HG02610 (cell line): ENCODE measurements at regions not wholly inside any gene's neighbourhood (a gene's known extent, or its start where the extent isn't known, plus 50 kb on each side); places are given as distances from the start of the nearest gene placed in this dataset.
"Not testable (repeated sequence)": the region's sequence is repeated elsewhere in the genome, so short reads cannot be mapped to it uniquely, and the experiment has no call there.

Experiments used
- ATAC-seq: cut with Tn5 transposase; IDR thresholded peaks from one replicate; pipeline ENCODE4 v1.9.1; 2021; ENCODE audit warnings: mild to moderate bottlenecking, moderate library complexity; ENCODE audit not compliant: unreplicated experiment

DNA sequence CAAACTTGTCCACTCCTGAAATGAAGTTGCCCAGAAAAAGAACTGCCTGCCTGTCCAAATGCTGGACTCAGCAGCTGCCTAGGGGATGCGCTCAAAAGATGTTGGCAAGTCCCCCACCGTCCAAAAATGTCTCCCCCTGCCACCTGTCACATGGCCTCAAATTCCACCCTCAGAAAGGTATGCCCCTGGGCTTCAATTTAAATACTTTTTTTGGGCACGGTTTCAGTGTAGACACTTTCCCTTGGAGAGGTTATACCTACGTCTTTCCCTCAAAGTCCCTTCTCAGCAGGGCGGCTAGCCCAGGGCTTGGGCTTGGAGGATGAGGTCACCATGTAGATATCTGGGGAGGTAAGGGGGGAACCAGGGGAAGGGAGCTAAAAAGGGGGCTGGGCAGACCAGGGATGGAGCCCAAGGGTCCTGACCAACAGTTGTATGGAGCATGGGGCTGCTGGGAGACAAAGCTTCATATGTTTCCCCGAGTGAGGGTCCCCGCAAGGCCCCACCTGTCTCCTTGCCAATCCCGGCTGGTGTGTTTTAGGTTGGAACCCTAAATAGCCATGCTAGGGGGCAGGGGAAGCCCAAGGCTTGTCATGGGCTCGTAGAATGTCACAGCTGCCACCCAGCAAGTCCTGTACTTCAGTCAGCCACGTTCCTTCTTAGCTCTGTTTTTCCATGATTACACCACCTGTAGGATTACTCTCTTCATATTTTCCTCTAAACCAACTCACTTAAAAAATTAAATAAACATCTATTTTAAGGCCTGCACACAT is 131.2 kb upstream of the TBX3 start:
- ATAC-seq = no peak

DNA sequence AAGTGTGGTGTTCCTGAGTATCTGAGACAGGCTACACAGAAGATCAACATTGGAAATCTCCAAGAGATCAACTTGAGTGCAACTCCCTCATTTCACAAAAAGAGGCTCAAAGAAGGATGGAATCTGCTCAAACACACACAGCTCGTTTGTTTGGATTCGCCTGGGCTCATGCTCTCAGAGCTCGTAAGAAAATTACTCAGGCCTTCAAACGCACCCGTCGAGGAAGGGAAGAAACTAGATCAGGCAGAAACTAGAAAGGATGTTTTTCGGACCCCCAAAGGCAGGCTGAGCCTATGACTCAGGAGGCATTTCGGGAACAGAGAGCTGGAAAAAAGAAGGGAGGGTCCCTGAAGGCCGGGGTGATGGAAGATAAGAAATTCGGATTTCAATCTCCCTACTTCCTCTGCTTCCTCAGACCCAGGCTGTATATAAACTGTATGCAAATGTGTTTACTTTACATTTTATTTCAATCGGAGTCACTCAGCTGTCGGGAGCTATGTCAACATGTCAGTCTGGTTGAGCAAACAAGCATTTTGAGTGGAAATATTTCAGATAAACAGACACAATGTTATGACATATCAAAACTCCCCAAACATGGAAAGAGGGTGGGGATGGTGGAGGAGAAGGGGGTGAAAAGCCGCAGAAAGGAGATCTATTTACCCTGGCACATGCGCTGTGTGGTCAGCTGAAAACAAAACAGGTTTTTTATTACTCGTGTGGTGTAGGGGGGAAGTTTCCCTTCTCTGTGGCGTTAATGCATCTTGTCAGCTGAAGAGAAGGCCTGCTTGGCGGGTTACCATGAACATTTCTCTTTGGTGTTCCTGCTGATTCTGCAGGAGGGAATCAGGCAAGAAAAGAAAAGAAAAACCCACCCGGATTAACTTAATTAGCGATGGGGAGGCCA is 129.1 kb upstream of the TBX3 start:
- no peak for ATAC-seq

DNA sequence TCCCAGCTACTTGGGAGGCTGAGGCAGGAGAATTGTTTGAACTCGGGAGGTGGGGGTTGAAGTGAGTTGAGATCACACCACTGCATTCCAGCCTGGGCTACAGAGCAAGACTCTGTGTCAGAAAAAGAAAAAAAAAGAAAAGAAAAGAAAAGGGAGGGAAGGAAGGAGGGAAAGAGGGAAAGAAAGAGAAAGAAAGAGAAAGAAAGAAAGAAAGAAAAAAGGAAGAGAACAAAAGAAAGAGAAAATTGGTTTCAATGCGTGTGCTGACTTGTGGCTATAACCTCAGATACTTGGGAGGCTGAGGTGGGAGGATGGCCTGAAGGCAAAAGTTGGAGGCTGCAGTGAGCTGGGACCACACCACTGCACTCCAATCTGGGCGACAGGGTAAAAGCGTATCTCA is 128.4 kb upstream of the TBX3 start:
- no peak for ATAC-seq

DNA sequence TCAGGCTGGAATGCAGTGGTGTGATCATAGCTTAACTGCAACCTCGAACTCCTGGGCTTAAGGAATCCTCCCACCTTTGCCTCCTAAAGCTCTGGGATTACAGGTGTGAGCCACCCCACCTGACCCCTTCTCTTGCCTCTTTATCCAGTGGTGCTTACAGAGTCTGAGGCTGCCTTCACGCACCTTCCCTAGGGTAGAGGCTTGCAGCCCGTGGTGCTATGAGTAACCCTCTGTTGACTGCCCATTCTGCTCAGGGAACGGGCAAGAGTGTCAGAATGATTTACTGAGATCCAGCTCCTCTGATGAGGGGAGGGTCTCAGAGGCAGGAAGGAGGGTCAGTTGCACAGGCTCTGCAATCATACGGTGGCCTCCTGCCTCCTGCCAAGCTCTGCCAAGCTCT is 125.1 kb upstream of the TBX3 start:
- no peak for ATAC-seq

DNA sequence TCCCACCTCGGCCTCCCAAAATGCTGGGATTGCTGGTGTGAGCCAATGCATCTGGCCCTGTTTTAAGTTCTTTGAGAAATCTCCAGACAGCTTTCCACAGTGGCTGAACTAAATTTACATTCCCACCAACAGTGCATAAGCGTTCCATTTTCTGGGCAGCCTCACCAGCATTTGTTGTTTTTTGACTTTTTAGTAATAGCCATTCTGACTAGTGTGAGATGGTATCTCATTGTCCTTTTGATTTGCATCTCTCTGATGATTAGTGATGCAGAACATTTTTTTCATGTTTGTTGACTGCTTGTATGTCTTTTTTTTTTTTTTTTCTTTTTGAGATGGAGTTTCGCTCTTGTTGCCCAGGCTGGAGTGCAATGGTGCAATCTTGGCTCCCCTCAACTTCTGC is 117.4 kb upstream of the TBX3 start:
- ATAC-seq = not testable (repeated sequence)

DNA sequence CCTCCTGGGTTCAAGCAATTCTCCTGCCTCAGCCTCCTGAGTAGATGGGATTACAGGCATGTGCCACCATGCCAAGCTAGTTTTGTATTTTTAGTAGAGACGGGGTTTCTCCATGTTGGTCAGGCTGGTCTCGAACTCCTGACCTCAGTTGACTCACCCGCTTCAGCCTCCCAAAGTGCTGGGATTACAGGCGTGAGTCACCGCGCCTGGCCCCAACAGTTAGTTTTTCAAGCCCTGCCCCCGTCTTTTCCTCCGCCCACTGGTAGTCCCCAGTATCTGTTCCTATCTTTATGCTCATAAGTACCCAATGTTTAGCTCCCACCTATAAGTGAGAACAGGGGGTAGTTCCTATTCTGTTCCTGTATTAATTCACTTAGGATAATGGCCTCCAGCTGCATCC is 116.6 kb upstream of the TBX3 start:
- ATAC-seq = not testable (repeated sequence)

DNA sequence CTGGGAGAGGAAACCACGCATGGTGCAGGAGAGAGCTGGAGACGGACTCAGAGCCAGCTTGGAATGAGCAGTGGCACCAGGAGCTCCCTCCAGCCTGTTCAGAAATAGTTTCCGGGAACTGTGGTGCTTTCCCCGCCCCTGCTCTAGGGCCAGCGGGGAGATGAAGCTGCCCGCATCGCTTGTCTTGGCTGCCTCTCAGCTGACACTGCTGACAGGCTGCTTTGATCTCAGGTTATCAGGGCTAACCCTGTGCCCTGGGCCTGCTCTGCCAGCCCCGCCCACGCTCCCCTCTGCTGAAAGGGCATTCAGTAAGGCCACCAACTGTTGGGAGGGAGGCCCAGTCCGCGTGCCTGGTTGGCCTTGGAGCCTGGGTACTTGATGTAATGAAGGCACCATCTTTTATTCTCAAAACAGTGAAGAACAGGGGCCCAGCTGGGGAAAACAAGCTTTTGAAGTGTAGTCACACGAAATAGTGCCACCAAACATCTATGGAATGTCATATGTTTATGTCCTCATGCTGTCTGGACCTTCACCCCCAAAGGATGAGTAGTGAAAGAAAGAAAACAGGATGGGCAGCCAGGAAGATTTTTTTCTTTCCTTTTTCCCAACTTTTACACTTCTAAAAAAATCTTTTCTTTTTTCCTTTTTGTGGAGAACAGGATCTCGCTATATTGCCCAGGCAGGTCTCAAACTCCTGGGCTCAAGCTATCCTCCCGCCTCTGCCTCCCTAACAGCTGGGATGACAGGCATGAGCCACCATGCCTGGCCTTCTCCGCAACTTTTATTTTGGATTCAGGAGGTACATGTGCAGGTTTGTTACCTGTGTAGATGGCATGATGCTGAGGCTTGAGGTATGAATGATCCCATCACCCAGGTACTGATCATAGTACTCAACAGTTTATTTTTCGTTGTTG is 115.9 kb upstream of the TBX3 start:
- ATAC-seq = no peak

DNA sequence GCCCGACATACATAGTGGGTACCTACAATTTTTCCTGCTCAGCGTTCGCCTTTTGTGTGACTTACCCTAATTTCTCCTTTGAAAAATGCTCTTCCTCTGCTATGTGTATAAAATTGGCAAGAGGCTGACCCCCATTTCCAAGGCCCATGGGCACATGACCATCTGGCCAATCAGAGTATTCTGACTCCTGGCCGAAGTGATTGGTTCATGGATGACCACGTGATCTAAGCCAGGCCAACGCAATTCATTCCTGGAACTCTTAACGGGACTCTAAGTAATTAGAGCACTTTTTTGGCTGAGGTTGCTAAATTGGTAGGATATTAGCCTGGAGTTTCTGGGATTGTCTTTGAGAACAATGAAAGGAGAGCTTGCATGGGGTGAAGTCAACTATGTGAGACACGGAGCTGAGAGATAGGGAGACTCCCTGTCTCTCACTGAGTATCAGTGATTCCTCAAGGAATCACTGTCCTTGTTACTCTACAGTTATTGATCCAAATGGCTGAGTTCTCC is 110.1 kb upstream of the TBX3 start:
- ATAC-seq = no peak

DNA sequence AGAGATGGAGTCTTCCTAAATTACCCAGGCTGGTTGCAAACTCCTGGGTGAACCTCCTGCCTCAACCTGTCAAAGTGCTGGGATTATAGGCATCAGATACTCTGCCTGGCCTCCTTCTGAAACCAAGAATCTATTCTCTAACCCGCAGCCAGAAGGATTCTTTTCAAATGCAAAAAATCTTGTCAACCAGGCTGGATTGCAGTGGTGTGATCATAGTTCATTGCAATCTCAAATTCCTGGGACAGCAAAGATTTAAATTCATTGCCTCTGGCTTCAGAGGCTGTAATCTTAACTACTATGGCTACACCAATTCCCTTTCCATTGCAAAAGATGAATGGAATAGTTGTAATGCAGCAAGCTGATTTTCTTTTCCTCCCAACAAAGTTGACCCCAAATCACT is 106.3 kb upstream of the TBX3 start:
- no peak for ATAC-seq

DNA sequence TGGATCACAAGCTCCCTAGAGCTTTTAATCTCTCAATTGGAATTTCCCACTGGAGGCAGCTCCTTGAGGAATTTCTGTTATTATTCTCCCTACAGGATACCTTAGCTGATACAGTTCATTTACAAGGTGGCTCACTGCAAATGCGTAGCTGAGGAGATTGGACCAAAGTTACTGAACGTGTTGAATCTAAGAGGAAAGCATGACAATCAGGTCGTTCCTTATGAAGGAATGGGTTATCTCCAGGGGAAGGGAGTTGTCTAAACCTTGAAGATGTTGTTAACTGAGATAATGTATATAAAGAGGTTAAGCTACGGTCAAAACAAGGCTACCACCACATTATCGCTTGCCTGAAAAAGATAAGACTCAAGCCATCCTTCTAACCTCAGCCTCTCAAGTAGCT is 105.8 kb upstream of the TBX3 start:
- no peak for ATAC-seq

DNA sequence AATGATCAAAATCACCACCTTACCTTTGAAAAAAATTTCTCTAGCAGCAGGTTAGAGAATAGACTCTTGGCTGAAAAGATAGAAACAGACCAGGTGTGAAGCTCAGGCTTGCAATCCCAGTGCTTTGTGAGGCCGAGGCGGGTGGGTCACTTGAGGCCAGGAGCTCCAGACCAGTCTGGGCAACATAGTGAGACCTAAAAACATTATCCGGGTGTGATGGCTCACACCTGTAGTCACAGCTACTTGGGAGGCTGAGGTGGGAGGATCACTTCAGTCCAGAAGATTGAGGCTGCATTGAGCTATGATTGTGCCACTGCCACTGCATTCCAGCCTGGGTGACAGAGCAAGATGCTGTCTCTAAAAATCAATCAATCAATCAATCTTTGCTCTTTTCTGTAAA is 105.3 kb upstream of the TBX3 start:
- ATAC-seq = no peak

DNA sequence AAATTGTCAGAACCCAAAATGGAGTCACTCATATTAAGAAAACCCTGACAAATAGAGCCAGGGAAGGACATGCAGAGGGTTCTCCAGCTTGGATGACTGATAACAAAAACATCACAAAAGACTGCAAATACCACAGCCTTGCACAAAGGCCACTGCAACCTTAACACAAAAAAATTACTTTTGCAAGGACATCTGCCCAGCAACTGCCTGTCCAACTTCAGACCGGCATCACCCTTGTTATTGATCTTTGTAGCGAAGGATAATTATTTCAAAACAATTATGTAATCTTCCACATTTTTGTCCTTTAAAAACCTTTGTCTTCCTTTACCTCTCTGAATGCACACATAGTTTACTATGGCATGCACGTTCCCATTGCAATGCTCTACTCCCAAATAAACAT is 100.6 kb upstream of the TBX3 start:
- no peak for ATAC-seq

DNA sequence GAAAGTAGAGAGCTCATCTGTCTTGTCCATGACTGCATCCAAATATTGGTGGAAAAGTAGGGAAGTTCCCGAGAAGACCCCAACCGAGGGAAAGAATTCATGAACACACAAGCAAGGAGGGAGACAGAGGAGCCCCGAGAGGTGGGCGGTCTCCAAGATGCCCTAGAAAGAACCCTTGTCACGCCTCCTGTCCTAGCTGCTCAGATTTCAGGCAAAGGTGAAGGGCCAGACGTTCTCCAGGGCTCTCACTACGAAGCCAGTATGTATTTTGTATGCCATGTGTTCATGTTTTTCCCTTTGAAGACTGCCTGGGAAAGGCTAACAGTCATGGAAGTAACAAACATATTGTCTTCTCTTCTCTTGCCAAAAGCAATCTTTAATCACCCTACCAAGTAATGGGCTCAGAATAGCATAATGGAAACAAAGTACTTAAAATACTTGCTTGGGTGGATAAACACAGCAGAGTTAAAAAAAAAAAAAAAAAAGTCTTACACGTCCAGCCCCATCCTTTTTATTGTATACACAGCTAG is 99.2 kb upstream of the TBX3 start:
- ATAC-seq = no peak

DNA sequence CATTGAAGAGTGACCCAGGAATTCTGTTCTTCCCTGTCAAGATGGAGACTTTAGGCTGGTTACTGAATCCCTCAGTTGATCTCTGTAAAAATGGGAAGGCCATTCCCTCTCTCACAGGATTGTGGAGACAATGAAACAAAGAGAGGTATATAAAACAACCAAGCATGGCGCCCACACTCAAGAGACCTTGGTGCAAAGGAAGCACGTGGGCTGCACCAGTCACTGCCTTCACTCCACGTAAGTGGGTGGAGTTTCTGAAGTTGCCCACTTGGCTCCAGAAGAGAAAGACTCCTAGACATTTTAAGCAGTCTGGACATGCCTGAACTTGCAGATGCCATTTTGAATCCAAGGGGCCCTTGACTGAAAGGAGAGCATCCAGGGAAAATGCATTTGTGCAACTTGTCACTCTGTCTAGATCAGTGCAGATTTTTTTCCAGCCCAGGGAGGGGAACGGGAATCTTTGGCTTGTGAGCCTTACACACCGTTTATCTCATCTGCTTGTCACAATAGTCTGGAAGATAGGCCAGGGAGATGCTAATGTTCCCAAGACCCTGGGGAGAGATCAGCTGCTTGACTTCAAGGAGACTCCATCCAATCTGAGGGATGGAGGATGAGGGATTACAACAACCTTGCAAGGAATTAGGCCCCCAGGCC is 96.9 kb upstream of the TBX3 start:
- no peak for ATAC-seq

DNA sequence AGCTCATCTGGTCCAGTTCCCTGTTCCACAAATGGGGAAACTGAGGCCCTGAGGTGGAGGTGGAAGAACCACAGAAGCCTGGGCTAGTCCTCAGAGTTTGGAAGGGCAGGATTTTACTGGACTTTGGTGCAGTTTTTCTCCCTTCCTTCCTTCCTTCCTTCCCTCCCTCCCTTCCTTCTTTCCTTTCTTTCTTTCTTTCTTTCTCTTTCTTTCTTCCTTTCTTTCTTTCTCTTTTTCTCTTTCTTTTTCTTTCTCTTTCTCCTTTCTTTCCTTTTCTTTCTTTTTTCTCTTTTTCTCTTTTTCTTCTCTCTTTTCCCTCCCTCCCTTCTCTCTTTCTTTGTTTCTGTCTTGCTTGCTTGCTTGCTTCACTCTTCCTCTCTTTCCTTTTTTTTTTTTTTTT is 95.7 kb upstream of the TBX3 start:
- no peak for ATAC-seq

DNA sequence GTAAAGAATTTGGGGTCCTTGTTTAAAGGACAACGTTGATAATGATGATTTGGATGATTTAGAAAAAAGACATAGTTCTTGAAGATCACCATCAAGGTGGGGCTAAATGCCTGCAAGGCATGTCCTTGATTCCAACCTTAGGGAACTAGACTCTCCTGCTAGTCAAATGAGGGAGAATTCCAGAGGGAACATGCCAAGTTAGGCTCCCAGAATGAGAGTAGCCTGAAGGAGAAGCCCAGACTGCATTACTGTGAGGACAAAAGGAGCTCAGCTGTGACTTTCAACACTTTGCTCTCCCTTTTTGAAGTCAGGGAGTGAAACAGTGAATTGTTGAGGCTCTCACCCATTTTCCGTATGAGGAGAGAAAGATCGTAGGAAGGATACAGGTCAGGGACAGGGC is 95.2 kb upstream of the TBX3 start:
- ATAC-seq = no peak

DNA sequence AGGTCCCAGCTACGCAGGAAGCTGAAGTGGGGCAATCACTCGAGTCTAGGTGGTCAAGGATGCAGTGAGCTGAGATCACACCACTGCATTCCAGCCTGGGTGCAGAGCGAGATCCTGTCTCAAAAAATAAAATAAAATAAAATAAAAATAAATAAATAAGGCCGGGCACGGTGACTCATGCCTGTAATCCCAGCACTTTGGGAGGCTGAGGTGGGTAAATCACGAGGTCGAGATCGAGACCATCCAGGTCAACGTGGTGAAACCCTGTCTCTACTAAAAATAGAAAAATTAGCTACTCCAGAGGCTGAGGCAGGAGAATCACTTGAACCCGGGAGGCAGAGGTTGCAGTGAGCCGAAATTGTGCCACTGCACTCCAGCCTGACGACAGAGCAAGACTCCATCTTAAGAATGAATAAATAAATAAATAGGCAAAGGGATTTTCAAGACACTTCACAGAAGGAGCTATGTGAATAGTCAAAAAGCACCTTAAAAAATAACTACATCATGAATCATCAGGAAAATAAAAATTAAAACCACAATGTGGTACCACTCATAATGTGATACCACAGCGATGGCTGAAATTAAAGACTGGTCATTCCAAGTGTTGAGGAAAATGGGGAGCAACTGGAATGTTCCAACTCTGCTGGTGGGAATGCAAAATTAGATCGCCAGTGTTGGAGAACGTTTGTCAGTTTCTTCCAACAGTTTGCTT is 92.9 kb upstream of the TBX3 start:
- ATAC-seq = no peak

DNA sequence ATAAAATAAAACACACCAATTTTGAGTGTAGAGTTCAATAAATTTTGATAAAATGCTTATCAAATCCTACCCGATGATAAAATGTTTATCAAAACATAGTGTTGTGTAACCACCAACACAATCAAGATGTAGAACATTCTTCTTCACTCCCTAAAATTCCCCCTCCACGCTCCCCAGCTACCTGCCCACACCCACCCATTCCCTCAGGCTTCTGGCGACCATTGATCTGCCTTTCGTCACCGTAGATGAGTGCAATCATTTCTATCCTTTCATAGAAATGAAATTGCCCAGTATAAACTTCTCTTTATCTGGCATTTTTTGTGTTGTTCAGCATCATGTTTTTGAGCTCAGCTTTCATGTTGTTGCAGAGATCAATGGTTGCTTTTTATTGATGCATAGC is 90.7 kb upstream of the TBX3 start:
- no peak for ATAC-seq

DNA sequence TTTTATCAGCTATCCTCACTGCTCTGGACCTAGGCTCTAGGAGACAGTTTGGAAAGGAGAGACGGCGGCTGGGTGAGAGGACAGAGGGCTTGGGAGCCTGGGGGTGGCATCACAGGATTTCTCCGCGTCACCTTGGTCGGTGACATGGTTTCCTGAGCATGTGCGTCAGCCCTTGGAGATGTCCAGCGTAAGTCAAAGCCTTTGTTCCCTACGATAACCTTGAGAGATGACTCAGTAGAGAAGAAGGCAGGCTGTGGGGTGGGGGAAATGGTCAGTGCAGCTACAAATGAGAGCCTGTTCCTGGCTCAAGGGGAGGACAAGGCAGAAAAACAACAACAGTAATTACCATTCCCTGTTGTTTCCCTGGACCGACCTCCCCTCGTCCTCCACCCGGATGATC is 90.2 kb upstream of the TBX3 start:
- ATAC-seq = no peak

DNA sequence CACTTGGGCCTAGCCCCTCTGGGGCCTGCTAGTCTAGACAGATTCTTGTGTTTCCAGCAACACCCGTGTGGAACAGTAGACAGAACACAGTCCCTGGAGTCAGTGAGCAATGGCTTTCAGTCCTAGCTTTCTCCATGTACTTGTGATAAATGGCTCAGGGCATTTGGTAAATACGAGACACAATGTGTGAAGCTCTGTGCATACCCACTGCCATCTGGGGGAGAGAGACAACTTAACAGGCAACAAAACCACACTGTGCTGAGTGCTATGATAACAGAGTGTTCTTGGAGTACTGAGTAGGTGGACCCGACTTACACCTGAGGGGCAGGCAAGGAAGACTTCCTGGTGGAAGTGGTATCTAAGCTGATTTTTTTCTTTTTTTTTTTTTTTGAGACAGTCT is 86.3 kb upstream of the TBX3 start:
- no peak for ATAC-seq
